ENCODE measurements at regions not wholly inside any gene's neighbourhood (a gene's known extent, or its start where the extent isn't known, plus 50 kb on each side); places are given as distances from the start of the nearest gene placed in this dataset.

DNA sequence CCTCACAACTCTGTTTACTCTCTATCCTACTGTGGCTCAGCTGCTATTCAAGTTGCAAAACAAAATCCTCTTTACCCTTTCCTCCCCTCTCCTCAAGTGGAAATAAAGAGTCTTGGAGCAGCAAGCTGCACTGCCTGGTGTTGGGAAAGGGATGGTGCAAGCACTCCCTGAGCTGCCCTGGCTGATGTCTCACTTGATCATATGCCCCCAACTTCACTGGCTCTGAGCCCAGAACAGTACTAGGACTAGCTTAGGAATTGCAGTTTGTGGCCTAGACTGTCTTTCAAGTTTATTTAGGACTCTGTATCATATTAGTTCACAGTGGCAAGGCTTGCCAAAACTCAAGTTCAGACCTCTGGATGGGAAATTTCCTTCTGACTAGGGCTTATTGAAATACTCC is 1683.8 kb upstream of the SEL1L start:
- Histone ChIP-seq H3K36me3 (ENCODE audit: control insufficient read depth, insufficient read depth, low read length) (no peaks in the 10 kb centered on the region), H3K4me3 (ENCODE audit: low read length) (no peak overlapping the region), H3K4me1 (ENCODE audit: control insufficient read depth, insufficient read depth, low read length) (no peaks in the 10 kb centered on the region), H3K9me3 (ENCODE audit: control insufficient read depth, insufficient read depth, low read length) (peaks cover 6% of the 10 kb centered on the region), H3K27ac (ENCODE audit: low read length) (no peak overlapping the region), H3K27me3 (ENCODE audit: control insufficient read depth, insufficient read depth, low read length) (no peaks in the 10 kb centered on the region)
- no peaks in the 10 kb centered on the region for H3K4me1 Mint-ChIP-seq
- H3K9me3 Mint-ChIP-seq = peaks cover 20 to 38% of the 10 kb centered on the region in 2 donors
- H3K4me3 Mint-ChIP-seq = no peak overlapping the region
- no peak overlapping the region for H3K27ac Mint-ChIP-seq
- ATAC-seq = no peak
- DNase-seq = no peak
- H3K27me3 Mint-ChIP-seq (ENCODE audit: low read depth in 2 of 2) = no peaks in the 10 kb centered on the region
- peaks cover 22% of the 10 kb centered on the region for H3K36me3 Mint-ChIP-seq
- TF ChIP-seq, protein P1, sequence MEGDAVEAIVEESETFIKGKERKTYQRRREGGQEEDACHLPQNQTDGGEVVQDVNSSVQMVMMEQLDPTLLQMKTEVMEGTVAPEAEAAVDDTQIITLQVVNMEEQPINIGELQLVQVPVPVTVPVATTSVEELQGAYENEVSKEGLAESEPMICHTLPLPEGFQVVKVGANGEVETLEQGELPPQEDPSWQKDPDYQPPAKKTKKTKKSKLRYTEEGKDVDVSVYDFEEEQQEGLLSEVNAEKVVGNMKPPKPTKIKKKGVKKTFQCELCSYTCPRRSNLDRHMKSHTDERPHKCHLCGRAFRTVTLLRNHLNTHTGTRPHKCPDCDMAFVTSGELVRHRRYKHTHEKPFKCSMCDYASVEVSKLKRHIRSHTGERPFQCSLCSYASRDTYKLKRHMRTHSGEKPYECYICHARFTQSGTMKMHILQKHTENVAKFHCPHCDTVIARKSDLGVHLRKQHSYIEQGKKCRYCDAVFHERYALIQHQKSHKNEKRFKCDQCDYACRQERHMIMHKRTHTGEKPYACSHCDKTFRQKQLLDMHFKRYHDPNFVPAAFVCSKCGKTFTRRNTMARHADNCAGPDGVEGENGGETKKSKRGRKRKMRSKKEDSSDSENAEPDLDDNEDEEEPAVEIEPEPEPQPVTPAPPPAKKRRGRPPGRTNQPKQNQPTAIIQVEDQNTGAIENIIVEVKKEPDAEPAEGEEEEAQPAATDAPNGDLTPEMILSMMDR (IDR thresholded peaks at IDR 0.05) = no peak
- intact Hi-C loops (cut with micrococcal nuclease) = no loop called here

DNA sequence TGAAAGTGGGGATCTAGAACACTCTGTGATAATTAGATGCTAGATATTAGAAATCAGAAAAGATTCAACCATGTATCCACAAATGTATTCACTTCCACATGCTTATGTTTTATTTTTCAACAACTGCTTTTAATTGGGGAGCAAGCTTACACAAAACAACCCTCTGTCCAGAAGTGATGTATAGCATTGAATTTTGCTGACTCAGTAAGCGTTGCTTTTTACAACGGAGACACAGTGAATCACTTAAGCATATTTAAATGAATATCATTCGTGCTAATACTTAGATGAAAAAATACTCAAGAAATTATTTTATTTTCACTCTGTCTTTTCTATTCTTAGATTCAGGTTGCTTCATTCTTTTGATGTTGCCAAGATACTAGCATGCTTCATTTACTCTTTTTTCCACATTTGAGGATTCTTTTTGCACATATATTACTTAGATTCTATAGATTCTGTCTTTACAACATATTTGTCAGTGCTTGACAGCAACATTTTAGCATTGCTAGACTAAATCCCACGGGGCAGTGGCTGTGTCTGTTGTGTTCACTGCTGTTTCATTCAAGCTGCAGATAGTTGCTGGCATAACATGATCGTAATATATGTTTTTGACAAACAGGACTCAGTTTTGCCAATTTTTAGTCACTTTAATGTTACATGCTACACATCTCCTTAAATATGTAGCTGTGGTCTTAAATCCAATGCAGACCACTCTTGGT is 1714.4 kb upstream of the SEL1L start:
- Histone ChIP-seq H3K27ac (ENCODE audit: low read length) (no peak overlapping the region), H3K9me3 (ENCODE audit: control insufficient read depth, insufficient read depth, low read length) (peaks cover 7% of the 10 kb centered on the region), H3K4me1 (ENCODE audit: control insufficient read depth, insufficient read depth, low read length) (no peaks in the 10 kb centered on the region), H3K36me3 (ENCODE audit: control insufficient read depth, insufficient read depth, low read length) (no peaks in the 10 kb centered on the region), H3K4me3 (ENCODE audit: low read length) (no peak overlapping the region), H3K27me3 (ENCODE audit: control insufficient read depth, insufficient read depth, low read length) (no peaks in the 10 kb centered on the region)
- ATAC-seq (no peak), DNase-seq (no peak)
- H3K9me3 Mint-ChIP-seq = peaks cover 7 to 15% of the 10 kb centered on the region in 2 donors
- TF ChIP-seq, protein P1 (IDR thresholded peaks at IDR 0.05) = no peak
- H3K27ac Mint-ChIP-seq = no peak overlapping the region
- no peak overlapping the region for H3K4me3 Mint-ChIP-seq
- H3K4me1 Mint-ChIP-seq = no peaks in the 10 kb centered on the region
- WGBS (ENCODE audit: insufficient coverage) = 82% methylated on average over 4 of the region's 5 CpGs
- H3K36me3 Mint-ChIP-seq = peaks cover 13% of the 10 kb centered on the region
- no peaks in the 10 kb centered on the region for H3K27me3 Mint-ChIP-seq (ENCODE audit: low read depth in 2 of 2)
- intact Hi-C loops (cut with micrococcal nuclease) = no loop called here

DNA sequence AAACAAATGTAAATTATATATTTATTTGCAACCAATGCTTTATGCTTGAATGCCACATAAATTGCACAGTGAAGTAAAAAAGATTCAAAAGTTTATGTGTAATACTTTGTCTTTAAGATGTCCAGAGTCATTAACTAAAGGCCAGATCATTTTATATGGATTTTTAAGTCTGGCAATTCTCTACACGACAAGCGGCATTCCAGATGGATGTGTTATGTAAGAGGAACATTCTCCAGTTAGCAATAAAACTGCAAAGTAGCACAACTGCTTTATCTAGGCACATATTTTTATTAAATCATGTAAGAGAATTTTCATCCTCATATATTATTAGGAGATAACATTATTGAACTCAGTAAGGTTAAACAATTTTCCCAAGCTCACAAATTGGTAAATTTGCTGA is 1717.7 kb upstream of the SEL1L start:
- DNase-seq (no peak), ATAC-seq (no peak)
- peaks cover 4 to 13% of the 10 kb centered on the region in 2 donors for H3K9me3 Mint-ChIP-seq
- intact Hi-C loops (cut with micrococcal nuclease) = no loop called here
- TF ChIP-seq, protein P1 (IDR thresholded peaks at IDR 0.05) = no peak
- Histone ChIP-seq H3K36me3 (ENCODE audit: control insufficient read depth, insufficient read depth, low read length) (no peaks in the 10 kb centered on the region), H3K4me1 (ENCODE audit: control insufficient read depth, insufficient read depth, low read length) (no peaks in the 10 kb centered on the region), H3K9me3 (ENCODE audit: control insufficient read depth, insufficient read depth, low read length) (no peaks in the 10 kb centered on the region), H3K27ac (ENCODE audit: low read length) (no peak overlapping the region), H3K27me3 (ENCODE audit: control insufficient read depth, insufficient read depth, low read length) (no peaks in the 10 kb centered on the region), H3K4me3 (ENCODE audit: low read length) (no peak overlapping the region)
- 100% methylated on average over 1 of the region's 2 CpGs for WGBS (ENCODE audit: insufficient coverage)
- H3K36me3 Mint-ChIP-seq = no peaks in the 10 kb centered on the region
- no peak overlapping the region for H3K4me3 Mint-ChIP-seq
- H3K27ac Mint-ChIP-seq = no peak overlapping the region
- H3K27me3 Mint-ChIP-seq (ENCODE audit: low read depth in 2 of 2) = no peaks in the 10 kb centered on the region
- no peaks in the 10 kb centered on the region for H3K4me1 Mint-ChIP-seq

DNA sequence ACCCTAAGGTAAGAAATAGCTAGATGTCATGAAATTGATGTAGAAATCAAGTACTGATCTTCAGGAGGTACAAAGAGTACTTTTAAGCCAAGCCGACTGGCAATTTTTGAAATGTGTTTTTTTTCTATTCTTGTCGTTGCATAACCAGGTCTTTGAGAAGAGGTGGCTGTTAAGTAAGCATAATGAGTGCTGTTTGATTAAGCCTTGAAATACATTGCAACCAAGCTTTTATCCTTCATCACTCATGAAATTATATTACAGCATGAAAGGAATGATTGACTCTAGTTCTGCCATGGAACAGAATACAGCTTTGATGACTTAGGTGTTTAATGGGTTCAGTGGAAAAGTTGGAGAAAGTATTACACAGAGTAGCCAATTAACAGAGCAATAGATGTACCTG is 1720.2 kb upstream of the SEL1L start:
- Histone ChIP-seq H3K36me3 (ENCODE audit: control insufficient read depth, insufficient read depth, low read length) (no peaks in the 10 kb centered on the region), H3K4me1 (ENCODE audit: control insufficient read depth, insufficient read depth, low read length) (no peaks in the 10 kb centered on the region), H3K27ac (ENCODE audit: low read length) (no peak overlapping the region), H3K4me3 (ENCODE audit: low read length) (no peak overlapping the region), H3K9me3 (ENCODE audit: control insufficient read depth, insufficient read depth, low read length) (no peaks in the 10 kb centered on the region), H3K27me3 (ENCODE audit: control insufficient read depth, insufficient read depth, low read length) (no peaks in the 10 kb centered on the region)
- H3K4me3 Mint-ChIP-seq = no peak overlapping the region
- ATAC-seq (no peak), DNase-seq (no peak)
- intact Hi-C loops (cut with micrococcal nuclease) = no loop called here
- H3K27ac Mint-ChIP-seq = no peak overlapping the region
- WGBS (ENCODE audit: insufficient coverage) = 100% methylated on average over 1 of the region's 2 CpGs
- peaks cover 3 to 15% of the 10 kb centered on the region in 2 donors for H3K9me3 Mint-ChIP-seq
- TF ChIP-seq, protein P1 (IDR thresholded peaks at IDR 0.05) = no peak
- no peaks in the 10 kb centered on the region for H3K4me1 Mint-ChIP-seq
- H3K36me3 Mint-ChIP-seq = no peaks in the 10 kb centered on the region
- H3K27me3 Mint-ChIP-seq (ENCODE audit: low read depth in 2 of 2) = no peaks in the 10 kb centered on the region

Measured in natural killer cell (primary cell).